BJ (cell line): ENCODE measurements at regions not wholly inside any gene's neighbourhood (a gene's known extent, or its start where the extent isn't known, plus 50 kb on each side); places are given as distances from the start of the nearest gene placed in this dataset.
"Not testable (repeated sequence)": the region's sequence is repeated elsewhere in the genome, so short reads cannot be mapped to it uniquely, and the experiment has no call there.

ENCODE experiments used
- CTCF ChIA-PET: fragments of 350-600 bp; formaldehyde crosslinking; extraction: SDS; loops from one replicate; lab custom pipeline; 2021; ENCODE audit warnings: antibody characterized with exemption, inconsistent platforms; lab: Yijun Ruan, JAX
- POLR2A ChIA-PET: fragments of 300-600 bp; sonication (Branson Sonifier 250); formaldehyde crosslinking; extraction: SDS; loops from one replicate; lab custom pipeline; 2021; ENCODE audit warnings: antibody characterized with exemption; lab: Charles Lee
- DNase-seq: peaks from one replicate; pipeline ENCODE4 v3.0.0-alpha.2; 2011; ENCODE audit warnings: low read depth
- H3K27me3 ChIP-seq: 2 replicates; pipeline ENCODE4 v1.6.0; 2011; ENCODE audit warnings: low read length; ENCODE audit not compliant: control insufficient read depth, insufficient read depth
- H3K36me3 ChIP-seq: 2 replicates; pipeline ENCODE4 v1.5.1; 2011; ENCODE audit warnings: low read length; ENCODE audit not compliant: control insufficient read depth, insufficient read depth
- H3K4me3 ChIP-seq: 2 replicates; pipeline ENCODE4 v1.5.1; 2011; ENCODE audit warnings: low read depth, mild to moderate bottlenecking, control low read depth, low read length
- TF ChIP-seq, protein P1 (sequence below): IDR thresholded peaks from 2 replicates; pipeline ENCODE4 v1.5.1; 2011; ENCODE audit warnings: low read depth, mild to moderate bottlenecking, control low read depth, inconsistent platforms, low read length, moderate library complexity; ENCODE audit not compliant: insufficient read depth

DNA sequence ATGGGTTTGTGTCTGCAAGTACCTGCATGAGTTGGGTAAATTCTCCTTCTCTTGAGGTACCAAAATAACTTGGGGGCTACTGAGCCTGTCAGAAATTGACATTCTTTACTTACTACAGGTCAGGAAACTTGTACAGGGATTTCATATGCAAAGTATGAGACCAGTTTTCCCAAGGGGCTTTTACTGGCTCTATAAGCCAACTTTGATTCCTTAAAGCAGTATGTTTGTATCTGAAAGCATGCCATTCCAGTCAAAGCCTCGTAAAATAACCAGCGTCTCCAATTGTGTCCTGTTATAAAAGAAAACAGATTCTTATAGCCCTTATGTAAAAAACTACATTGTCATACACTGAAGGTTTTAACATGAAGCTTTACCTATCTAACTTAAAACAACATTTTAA, 90.2 kb downstream of the ZNF467 start:
- TF ChIP-seq, protein P1, sequence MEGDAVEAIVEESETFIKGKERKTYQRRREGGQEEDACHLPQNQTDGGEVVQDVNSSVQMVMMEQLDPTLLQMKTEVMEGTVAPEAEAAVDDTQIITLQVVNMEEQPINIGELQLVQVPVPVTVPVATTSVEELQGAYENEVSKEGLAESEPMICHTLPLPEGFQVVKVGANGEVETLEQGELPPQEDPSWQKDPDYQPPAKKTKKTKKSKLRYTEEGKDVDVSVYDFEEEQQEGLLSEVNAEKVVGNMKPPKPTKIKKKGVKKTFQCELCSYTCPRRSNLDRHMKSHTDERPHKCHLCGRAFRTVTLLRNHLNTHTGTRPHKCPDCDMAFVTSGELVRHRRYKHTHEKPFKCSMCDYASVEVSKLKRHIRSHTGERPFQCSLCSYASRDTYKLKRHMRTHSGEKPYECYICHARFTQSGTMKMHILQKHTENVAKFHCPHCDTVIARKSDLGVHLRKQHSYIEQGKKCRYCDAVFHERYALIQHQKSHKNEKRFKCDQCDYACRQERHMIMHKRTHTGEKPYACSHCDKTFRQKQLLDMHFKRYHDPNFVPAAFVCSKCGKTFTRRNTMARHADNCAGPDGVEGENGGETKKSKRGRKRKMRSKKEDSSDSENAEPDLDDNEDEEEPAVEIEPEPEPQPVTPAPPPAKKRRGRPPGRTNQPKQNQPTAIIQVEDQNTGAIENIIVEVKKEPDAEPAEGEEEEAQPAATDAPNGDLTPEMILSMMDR: no peak
- ChIA-PET POLR2A (no interaction called here), CTCF (interaction anchor here (0.6 to 2.7 kb wide), 2 partner anchors 12 to 1632 kb away, joined by 3 to 12 read pairs; no protein-coding TSS in a partner anchor)
- Histone ChIP-seq H3K4me3 (no peak overlapping the region), H3K36me3 (no peaks in the 10 kb centered on the region), H3K27me3 (no peaks in the 10 kb centered on the region)
- DNase-seq: no peak

DNA sequence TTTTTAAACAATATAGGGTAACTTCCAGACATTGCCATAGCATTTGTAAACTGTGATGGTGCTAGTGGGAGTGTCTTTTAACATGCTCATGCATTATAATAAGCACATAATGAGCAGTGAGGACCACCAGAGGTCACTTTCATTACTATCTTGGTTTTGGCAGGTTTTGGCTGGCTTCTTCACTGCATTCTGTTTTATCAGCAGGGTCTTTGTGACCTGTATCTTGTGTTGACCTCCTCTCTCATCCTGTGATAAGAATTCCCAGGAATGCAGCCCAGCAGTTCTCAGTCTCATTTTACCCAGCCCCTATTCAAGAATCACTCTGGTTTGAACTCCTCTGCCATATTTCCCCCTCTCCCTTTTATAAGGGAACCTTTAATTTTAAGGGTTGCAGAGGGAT, 91.3 kb downstream of the ZNF467 start:
- Histone ChIP-seq H3K4me3 (no peak overlapping the region), H3K27me3 (no peaks in the 10 kb centered on the region), H3K36me3 (no peaks in the 10 kb centered on the region)
- CTCF ChIA-PET: no interaction called here
- TF ChIP-seq, protein P1: no peak
- POLR2A ChIA-PET: no interaction called here
- no peak for DNase-seq

DNA sequence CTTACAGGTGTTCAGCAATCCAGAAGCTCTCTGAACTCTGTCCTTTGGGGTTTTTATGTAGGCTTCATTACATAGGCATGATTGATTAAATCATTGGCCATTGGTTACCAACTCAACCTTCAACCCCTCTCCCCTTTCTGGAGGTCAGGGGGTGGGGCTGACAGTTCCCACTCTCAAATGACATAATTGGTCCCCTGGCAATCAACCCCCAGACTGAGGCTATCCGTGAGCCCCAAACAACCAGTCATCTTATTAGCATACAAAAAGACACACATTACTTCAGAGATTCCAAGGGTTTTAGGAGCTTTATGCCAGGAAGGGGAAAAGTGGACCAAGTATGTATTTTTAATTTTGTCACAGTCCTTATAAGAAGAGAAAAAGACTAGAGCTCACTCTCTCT, 92.1 kb downstream of the ZNF467 start:
- TF ChIP-seq, protein P1: no peak
- no peak for DNase-seq
- Histone ChIP-seq H3K27me3 (no peaks in the 10 kb centered on the region), H3K36me3 (no peaks in the 10 kb centered on the region), H3K4me3 (no peak overlapping the region)
- POLR2A ChIA-PET: no interaction called here
- CTCF ChIA-PET: interaction anchor here (1.4 kb wide), 1 partner anchor 11 kb away, joined by 4 read pairs; no protein-coding TSS in a partner anchor

DNA sequence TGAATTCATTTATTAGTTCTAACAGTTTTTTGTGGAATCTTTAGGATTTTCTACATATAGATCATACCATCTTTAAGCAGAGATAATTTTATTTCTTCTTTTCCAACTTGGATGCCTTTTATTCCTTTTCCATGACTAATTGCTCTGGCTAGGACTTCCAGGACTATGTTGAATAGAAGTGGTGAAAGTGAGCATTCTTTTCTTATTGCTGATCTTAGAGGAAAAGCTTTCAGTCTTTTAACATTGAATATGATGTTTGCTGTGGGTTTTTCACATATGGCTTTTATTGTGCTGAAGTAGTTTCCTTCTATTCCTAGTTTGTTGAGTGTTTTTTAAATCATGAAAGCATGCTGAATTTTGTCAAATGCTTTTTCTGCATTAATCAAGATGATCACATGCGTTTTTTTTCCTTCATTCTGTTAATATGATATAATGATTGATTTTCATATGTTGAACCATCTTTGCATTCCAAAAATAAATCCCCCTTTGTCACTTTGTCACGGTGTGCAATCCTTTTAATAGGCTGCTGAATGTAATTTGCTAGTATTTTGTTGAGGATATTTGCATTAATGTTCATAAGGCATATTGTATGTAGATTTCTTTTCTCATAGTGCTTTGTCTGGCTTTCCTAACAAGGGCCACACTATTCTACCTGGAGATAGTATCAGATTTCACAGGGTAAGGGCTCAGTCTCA, 92.9 kb downstream of the ZNF467 start:
- peak; percentile 25 for DNase-seq
- TF ChIP-seq, protein P1: no peak
- no peak overlapping the region for H3K4me3 ChIP-seq
- H3K27me3 ChIP-seq: no peaks in the 10 kb centered on the region
- no peaks in the 10 kb centered on the region for H3K36me3 ChIP-seq
- CTCF ChIA-PET: interaction anchor here (1.2 to 5.1 kb wide), 3 partner anchors 10 to 62 kb away, joined by 3 to 28 read pairs (median 4); no protein-coding TSS in a partner anchor
- POLR2A ChIA-PET: no interaction called here

DNA sequence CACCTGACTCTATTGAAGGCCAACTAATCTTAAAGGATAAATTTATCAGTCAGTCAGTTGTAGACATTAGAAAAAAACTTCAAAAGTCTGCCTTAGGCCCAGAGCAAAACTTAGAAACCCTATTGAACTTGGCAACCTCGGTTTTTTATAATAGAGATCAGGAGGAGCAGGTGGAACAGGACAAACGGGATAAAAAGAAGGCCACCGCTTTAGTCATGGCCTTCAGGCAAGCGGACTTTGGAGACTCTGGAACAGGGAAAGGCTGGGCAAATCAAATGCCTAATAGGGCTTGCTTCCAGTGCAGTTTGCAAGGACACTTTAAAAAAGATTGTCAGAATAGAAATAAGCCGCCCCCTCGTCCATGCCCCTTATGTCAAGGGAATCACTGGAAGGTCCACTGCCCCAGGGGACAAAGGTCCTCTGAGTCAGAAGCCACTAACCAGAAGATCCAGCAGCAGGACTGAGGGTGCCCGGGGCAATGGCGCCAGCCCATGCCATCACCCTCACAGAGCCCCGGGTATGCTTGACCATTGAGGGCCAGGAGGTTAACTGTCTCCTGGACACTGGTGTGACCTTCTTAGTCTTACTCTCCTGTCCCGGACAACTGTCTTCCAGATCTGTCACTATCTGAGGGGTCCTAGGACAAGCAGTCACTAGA, 98.5 kb downstream of the ZNF467 start:
- DNase-seq, H3K36me3 ChIP-seq, H3K4me3 ChIP-seq, H3K27me3 ChIP-seq, POLR2A ChIA-PET: not testable (repeated sequence)
- CTCF ChIA-PET: interaction anchor here (5.1 kb wide), 1 partner anchor 67 kb away, joined by 28 read pairs; no protein-coding TSS in a partner anchor
